Stimulated activated CD4-positive, alpha-beta T cell treated with anti-CD3 and anti-CD28 coated beads, Interleukin-12 subunit alpha, Interleukin-12 subunit beta, amount 100 ng/mL, for 48 hours (primary cell): ENCODE measurements at regions not wholly inside any gene's neighbourhood (a gene's known extent, or its start where the extent isn't known, plus 50 kb on each side); places are given as distances from the start of the nearest gene placed in this dataset.

ENCODE experiments used
- DNase-seq, 3 donors: peaks; one replicate each; pipeline ENCODE4 v3.0.0-alpha.2; 2020; ENCODE audit warnings: low read depth in 2 of 3, low spot score in 1 of 3

GRCh38 chr20:60411813-60412212 lies 453.6 kb downstream of the CDH26 start:
- no peak for DNase-seq

DNA sequence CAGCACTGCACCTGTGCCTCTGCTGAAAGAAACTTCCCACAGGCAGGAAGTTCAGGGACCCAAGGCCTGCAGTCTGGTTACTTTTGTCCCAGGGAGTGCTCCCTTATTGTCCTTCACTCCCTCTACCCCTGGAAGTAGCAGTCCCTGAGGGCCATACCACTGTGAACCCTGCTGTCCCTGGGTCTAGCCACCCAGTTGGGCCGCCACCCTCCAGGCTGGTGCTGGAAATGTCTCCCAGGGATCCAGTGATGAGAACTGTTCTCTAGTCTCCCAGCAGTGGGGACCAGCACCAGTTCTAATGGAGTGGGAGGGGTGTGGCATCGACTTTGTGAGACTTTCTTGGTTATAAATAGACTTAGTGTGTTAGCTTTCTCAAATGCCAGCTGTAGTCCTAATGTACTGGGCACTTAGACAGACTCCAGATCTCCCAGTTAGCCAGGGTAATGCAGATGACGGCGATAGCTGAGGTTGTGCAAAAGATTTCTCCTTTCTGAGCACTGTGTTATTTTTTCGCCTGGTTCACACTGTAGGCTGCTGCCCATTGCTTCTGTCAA lies 462.5 kb downstream of the CDH26 start:
- no peak for DNase-seq

DNA sequence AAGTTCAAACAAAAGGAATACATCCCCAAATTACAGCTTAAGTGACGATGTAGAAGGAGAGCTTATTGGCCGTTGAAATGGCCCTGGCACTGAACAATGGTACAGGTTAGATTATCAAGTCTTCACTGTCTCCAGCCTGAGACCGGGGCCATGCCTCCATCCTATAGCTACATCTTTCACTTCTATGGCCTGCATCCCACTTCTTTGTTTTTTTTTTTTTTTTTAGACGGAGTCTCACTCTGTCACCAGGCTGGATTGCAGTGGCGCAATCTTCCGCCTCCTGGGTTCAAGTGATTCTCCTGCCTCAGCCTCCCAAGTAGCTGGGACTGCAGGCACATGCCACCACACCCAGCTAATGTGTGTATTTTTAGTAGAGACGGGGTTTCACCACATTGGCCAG lies 464.6 kb downstream of the CDH26 start:
- DNase-seq: no peak

- DNase-seq: no peak
Observed at GRCh38 chr20:60424267-60424902, 466.2 kb downstream of the CDH26 start.

- no peak for DNase-seq
Observed at GRCh38 chr20:60427516-60427915, 469.3 kb downstream of the CDH26 start.

DNA sequence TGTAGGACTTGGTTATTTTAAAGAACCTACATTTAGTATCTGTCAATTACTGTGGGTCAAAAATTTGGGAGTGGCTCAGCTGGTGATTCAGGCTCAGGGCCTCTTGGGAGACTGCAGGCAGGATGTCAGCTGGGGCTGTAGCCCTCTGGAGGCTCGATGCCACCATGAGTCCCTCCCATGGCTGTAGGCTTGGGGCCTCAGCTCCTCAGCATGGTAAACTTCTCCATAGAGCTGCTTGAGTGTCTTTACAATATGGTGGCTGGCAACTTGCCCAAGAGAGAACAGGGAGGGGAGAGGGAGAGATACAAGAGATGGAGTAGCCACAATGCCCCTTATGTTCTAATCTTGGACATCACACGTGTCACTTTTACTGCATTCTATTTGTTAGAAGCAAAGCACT lies 470.4 kb downstream of the CDH26 start:
- DNase-seq: no peak

GRCh38 chr20:60430516-60431001 lies 472.3 kb downstream of the CDH26 start:
- DNase-seq: no peak

- no peak for DNase-seq
Observed at GRCh38 chr20:60431349-60431748, 473.1 kb downstream of the CDH26 start.

DNA sequence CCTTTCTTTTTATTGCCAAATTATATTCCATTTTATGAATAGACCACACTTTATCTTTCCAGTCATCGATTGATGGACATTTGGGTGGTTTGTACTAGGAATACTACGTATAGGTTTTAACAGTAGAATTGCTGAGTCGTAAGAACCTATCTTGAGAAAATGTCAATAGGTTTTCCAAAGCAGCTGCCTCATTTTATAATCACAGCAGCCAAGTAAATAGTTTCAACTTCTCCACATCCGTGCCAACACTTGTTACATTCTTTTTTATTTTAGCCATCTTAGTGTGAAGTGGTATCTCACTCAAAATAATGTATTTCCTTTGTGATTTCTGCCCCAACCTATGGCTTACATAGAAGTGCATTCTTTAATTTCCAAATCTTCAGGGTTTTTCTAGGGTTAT lies 479.2 kb downstream of the CDH26 start:
- no peak for DNase-seq

- DNase-seq: no peak
Observed at GRCh38 chr20:60446267-60447111, 488.3 kb downstream of the CDH26 start.

- DNase-seq: no peak
Observed at GRCh38 chr20:60447703-60448102, 489.5 kb downstream of the CDH26 start.

- no peak for DNase-seq
Observed at GRCh38 chr20:60453388-60454246, 495.4 kb downstream of the CDH26 start.

DNA sequence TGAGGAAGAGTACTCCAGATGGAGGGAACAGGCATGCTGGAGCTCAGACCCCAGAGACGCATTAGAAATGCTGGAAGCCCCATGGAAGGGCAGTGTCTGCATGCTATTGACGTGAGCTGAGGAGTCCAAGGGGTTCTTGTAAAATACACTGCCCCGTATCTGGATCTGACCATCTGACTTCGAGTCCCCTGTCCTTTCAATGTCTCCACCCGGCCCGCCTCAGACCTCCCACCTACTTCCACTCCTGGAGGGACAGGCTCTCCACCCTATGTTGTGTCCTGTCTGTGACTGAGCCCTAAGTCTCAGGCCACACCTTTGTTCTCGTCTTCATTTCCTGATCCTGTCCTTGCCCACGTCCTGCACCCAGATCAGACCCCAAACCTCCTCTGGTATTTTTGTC lies 496.3 kb downstream of the CDH26 start:
- no peak for DNase-seq

DNA sequence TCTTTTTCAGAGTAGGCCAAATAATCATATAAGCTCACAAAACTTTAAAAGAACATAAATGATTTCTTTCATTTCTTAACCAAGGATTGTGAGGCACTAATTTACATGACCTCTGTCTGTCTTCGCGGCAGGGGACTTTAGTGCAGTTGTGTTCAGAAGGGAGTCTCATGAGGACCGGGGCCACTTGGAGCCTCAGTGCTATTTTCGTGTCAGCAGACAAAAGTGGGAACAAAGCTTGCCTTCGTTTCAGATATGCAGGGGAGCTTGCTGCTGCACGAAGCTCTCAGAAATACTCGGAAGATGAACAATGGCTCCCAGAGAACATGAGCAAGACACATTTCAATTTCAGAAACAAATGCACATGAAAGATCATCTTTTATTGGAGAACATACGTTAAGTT lies 497.0 kb downstream of the CDH26 start:
- no peak for DNase-seq

DNA sequence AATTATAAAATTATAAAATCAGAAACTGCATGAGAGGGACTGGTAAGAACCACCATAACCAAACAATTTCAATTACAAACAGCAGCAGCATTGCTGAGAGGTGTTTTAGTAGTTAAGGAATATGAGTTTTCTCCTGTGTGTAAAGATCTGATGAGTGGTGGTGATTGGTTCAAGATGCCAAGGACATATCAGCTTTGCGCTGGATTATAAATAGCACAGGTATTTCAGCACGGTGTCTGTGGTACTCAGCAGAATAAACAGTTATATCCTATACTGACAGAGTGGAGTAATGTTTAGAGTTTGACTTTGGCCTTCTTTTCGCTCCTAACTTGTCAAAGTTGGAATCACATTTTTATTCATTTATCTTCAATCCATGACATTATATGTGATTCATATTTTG lies 501.0 kb downstream of the CDH26 start:
- DNase-seq: no peak

- no peak for DNase-seq
Observed at GRCh38 chr20:60461993-60462392, 503.8 kb downstream of the CDH26 start.

- no peak for DNase-seq
Observed at GRCh38 chr20:60463798-60464197, 505.6 kb downstream of the CDH26 start.

GRCh38 chr20:60465439-60465838 lies 507.2 kb downstream of the CDH26 start:
- DNase-seq: no peak

DNA sequence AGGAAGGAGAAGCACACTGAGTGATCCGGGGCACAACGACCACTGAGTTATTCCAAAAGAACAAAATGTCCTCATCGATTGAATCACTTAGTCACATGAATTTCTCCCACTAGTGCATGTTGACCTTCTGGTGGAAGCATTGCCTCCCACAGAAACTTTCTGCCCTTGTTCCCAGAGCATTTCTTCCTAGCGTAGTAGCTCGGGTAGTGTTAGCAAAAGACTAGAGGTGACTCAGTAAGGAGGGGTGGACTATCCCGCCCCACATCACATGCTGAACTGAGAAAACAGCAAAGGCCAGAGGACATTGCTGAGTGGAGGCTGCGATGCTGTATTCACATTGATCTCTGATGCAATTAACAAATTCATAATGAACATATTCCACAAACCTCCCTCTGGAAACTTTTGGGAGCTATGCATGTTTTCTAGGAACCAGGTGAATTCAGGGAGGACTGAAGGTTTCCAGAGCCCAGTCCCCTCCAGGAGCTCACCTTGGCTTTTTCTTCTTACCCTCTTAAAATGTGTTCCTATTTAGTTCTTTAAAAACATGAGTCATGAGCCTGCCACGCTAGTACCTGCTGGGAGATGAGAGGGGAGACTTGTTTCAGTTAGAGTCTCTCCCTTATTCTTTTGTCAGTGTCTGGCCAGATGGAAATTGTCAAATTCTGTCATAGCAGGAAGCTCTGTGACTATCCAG lies 507.9 kb downstream of the CDH26 start:
- DNase-seq: no peak

DNA sequence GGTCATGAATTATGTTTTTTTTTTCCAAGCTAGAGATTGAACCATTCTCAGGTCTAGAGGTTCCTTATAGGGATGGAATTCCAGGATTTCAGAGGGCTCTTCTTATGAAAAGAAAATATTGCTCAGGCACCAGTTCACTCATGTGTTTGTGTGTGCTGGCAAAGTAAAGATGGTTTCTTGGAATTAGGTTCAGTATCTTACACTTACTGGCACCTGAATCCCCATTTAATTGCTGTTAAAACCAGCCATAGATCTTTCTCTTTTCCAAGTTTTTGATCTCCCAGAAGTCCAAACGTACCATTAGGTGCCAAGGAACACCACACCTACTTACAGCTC lies 508.4 kb downstream of the CDH26 start:
- no peak for DNase-seq

GRCh38 chr20:60467078-60467477 lies 508.9 kb downstream of the CDH26 start:
- DNase-seq: no peak
